NCI-H1105 (cell line): ENCODE measurements at regions not wholly inside any gene's neighbourhood (a gene's known extent, or its start where the extent isn't known, plus 50 kb on each side); places are given as distances from the start of the nearest gene placed in this dataset.

Source experiments
- DNase-seq: peaks from one replicate; lab custom pipeline; 2025; lab: John Stamatoyannopoulos, UW

- no peak for DNase-seq
These were observed 60.0 kb downstream of the ING1 start for GRCh38 chr13:110773480-110773879.

- DNase-seq, result no peak
These were observed 60.6 kb downstream of the ING1 start for GRCh38 chr13:110774051-110774450.

- no peak for DNase-seq
These were observed 61.0 kb downstream of the ING1 start for GRCh38 chr13:110774490-110774889.

- DNase-seq, result no peak
These were observed 62.1 kb downstream of the ING1 start for GRCh38 chr13:110775576-110775975.

- no peak for DNase-seq
These were observed 63.8 kb downstream of the ING1 start for GRCh38 chr13:110777251-110777820.

- DNase-seq, result no peak
These were observed 65.5 kb downstream of the ING1 start for GRCh38 chr13:110779022-110779421.

GRCh38 chr13:110780422-110780821 is 66.9 kb downstream of the ING1 start:
- DNase-seq, result no peak

GRCh38 chr13:110782185-110782584 is 68.7 kb downstream of the ING1 start:
- DNase-seq, result no peak

GRCh38 chr13:110784704-110785103 is 71.2 kb downstream of the ING1 start:
- DNase-seq, result no peak

GRCh38 chr13:110788778-110789177 is 75.3 kb downstream of the ING1 start:
- DNase-seq, result no peak

GRCh38 chr13:110789871-110790270 is 76.4 kb downstream of the ING1 start:
- no peak for DNase-seq

- DNase-seq, result no peak
These were observed 76.9 kb downstream of the ING1 start for GRCh38 chr13:110790371-110790770.

GRCh38 chr13:110794209-110794608 is 80.7 kb downstream of the ING1 start:
- DNase-seq, result no peak

- DNase-seq, result no peak
These were observed 83.9 kb downstream of the ING1 start for GRCh38 chr13:110797230-110797877.

- no peak for DNase-seq
These were observed 84.8 kb downstream of the ING1 start for GRCh38 chr13:110798081-110798994.

GRCh38 chr13:110799246-110800236 is 86.0 kb downstream of the ING1 start:
- no peak for DNase-seq

- no peak for DNase-seq
These were observed 87.5 kb downstream of the ING1 start for GRCh38 chr13:110801044-110801443.

GRCh38 chr13:110802260-110802659 is 88.8 kb downstream of the ING1 start:
- no peak for DNase-seq

- DNase-seq, result no peak
These were observed 93.1 kb downstream of the ING1 start for GRCh38 chr13:110806636-110807035.

- DNase-seq, result no peak
These were observed 94.0 kb downstream of the ING1 start for GRCh38 chr13:110807546-110807945.

GRCh38 chr13:110808138-110808537 is 94.6 kb downstream of the ING1 start:
- no peak for DNase-seq
